ENCODE measurements at regions not wholly inside any gene's neighbourhood (a gene's known extent, or its start where the extent isn't known, plus 50 kb on each side); places are given as distances from the start of the nearest gene placed in this dataset.

GRCh38 chr20:59463541-59463940 is 140.8 kb upstream of the PHACTR3 start:
- H3K79me2 ChIP-seq (ENCODE audit: control insufficient read depth in 1 of 2, insufficient read depth in 2 of 2, low read length in 2 of 2) = no peaks in the 10 kb centered on the region
- FAIRE-seq (no peak), DNase-seq (ENCODE audit: low read depth in 1 of 2, low spot score in 2 of 2) (no peak)
- no peak overlapping the region for H2BK120ac ChIP-seq (replicated peaks; ENCODE audit: low read depth, low read length)
- no peak overlapping the region for H4K5ac ChIP-seq (ENCODE audit: insufficient read length, low read depth, low read length)
- no peak overlapping the region for H3K27ac ChIP-seq (ENCODE audit: low read depth, low read length)
- H3K4ac ChIP-seq (replicated peaks; ENCODE audit: insufficient read length, low read depth, low read length) = no peak overlapping the region
- H3K4me2 ChIP-seq (ENCODE audit: insufficient read depth in 1 of 2, low read depth in 2 of 2, low read length in 2 of 2) = no peak overlapping the region
- no peak overlapping the region for H4K91ac ChIP-seq (replicated peaks; ENCODE audit: insufficient read length, low read length)
- WGBS, 2 experiments (ENCODE audit: extremely low coverage in 1 of 2, insufficient coverage in 1 of 2, insufficient read length in 1 of 2, insufficient replicate concordance in 2 of 2, low coverage in 1 of 2, low lambda C conversion rate in 2 of 2, missing lambda C conversion rate in 1 of 2) = 93% methylated on average over 2 of the region's 2 CpGs; no CpG with 5 or more reads in 1 of the 2 experiments
- H4K20me1 ChIP-seq (replicated peaks in 1 of 2; ENCODE audit: control insufficient read depth in 1 of 2, insufficient read depth in 2 of 2, low read length in 2 of 2) = peaks cover 0 to 3% of the 10 kb centered on the region in 2 experiments
- H2BK12ac ChIP-seq (ENCODE audit: low read depth, low read length) = no peak overlapping the region
- ChIA-PET CTCF (ENCODE audit: partially characterized antibody) (interaction anchor here (1.2 to 1.4 kb wide), 3 partner anchors 8 to 32 kb away, joined by 3 to 4 read pairs (median 3); no protein-coding TSS in a partner anchor), POLR2A (ENCODE audit: partially characterized antibody) (no interaction called here)
- H3K14ac ChIP-seq (ENCODE audit: insufficient read length) = no peak overlapping the region
- H3K23me2 ChIP-seq (ENCODE audit: low read depth, low read length) = no peaks in the 10 kb centered on the region
- no peaks in the 10 kb centered on the region for H3K9me3 ChIP-seq (ENCODE audit: insufficient read depth in 2 of 2, low read depth in 1 of 2, low read length in 1 of 2)
- no peak overlapping the region for H3K9ac ChIP-seq (replicated peaks in 1 of 4; ENCODE audit: extremely low read depth in 1 of 4, low read depth in 3 of 4, low read length in 3 of 4)
- H3K18ac ChIP-seq (ENCODE audit: extremely low read depth, low read length) = no peak overlapping the region
- H3K27me3 ChIP-seq (replicated peaks in 1 of 4; ENCODE audit: control insufficient read depth in 3 of 4, extremely low read depth in 1 of 4, insufficient read depth in 3 of 4, low read length in 3 of 4) = no peaks in the 10 kb centered on the region
- H3K4me1 ChIP-seq (replicated peaks in 1 of 4; ENCODE audit: control insufficient read depth in 3 of 4, insufficient read depth in 4 of 4, low read length in 3 of 4) = no peaks in the 10 kb centered on the region; a peak in 1 of 7 replicates
- no peak overlapping the region for H2BK20ac ChIP-seq (ENCODE audit: low read length)
- no peak overlapping the region for H2BK15ac ChIP-seq (ENCODE audit: low read length)
- no peak overlapping the region for H2AK5ac ChIP-seq (ENCODE audit: low read depth, low read length)
- H3K56ac ChIP-seq (replicated peaks; ENCODE audit: insufficient read length, low read depth, low read length) = no peak overlapping the region
- no peak overlapping the region; the same call in 1 of the 2 replicates for H4K8ac ChIP-seq (ENCODE audit: extremely low read depth, insufficient read depth, low read length)
- no peaks in the 10 kb centered on the region for H3K36me3 ChIP-seq (ENCODE audit: control insufficient read depth in 2 of 4, insufficient read depth in 4 of 4, low read length in 3 of 4)
- no peak overlapping the region for H3K4me3 ChIP-seq (ENCODE audit: extremely low read depth in 1 of 4, insufficient read depth in 2 of 4, low read depth in 3 of 4, low read length in 4 of 4)
- H3K23ac ChIP-seq (ENCODE audit: insufficient read length) = no peak overlapping the region
- H2BK5ac ChIP-seq (ENCODE audit: low read depth, low read length) = no peak overlapping the region
- no peaks in the 10 kb centered on the region for H3K79me1 ChIP-seq (ENCODE audit: low read depth, low read length)
- no peak overlapping the region for H2AFZ ChIP-seq (ENCODE audit: low read length)
- TF ChIP-seq SP4 (IDR thresholded peaks at IDR 0.05; ENCODE audit: low read length) (no peak), SAP30 (IDR thresholded peaks at IDR 0.05; ENCODE audit: insufficient read depth, insufficient replicate concordance, low read length) (no peak), HDAC2 (IDR thresholded peaks at IDR 0.05; ENCODE audit: borderline replicate concordance in 1 of 2, low read depth in 2 of 2, low read length in 2 of 2) (no peak), EGR1 (IDR thresholded peaks at IDR 0.05; ENCODE audit: borderline replicate concordance, low read depth, low read length) (no peak), TBP (IDR thresholded peaks at IDR 0.05; ENCODE audit: low read depth, low read length) (no peak), CHD1 (IDR thresholded peaks at IDR 0.05; ENCODE audit: low read depth, low read length) (no peak), SUZ12 (IDR thresholded peaks at IDR 0.05; ENCODE audit: low read length) (no peak), ZNF274 (IDR thresholded peaks at IDR 0.05; ENCODE audit: borderline replicate concordance, extremely low read depth, low read length) (no peak)
